VCaP (cell line): ENCODE measurements at regions not wholly inside any gene's neighbourhood (a gene's known extent, or its start where the extent isn't known, plus 50 kb on each side); places are given as distances from the start of the nearest gene placed in this dataset.

ENCODE experiments used
- H3K27ac ChIP-seq: fragments of 450-650 bp; 2 replicates; pipeline ENCODE4 v1.5.1; 2017
- TF ChIP-seq, protein P1 (sequence below): fragments of 450-650 bp; conservative IDR thresholded peaks from 2 replicates; pipeline ENCODE4 v1.5.1; 2017; ENCODE audit warnings: mild to moderate bottlenecking, moderate library complexity

DNA sequence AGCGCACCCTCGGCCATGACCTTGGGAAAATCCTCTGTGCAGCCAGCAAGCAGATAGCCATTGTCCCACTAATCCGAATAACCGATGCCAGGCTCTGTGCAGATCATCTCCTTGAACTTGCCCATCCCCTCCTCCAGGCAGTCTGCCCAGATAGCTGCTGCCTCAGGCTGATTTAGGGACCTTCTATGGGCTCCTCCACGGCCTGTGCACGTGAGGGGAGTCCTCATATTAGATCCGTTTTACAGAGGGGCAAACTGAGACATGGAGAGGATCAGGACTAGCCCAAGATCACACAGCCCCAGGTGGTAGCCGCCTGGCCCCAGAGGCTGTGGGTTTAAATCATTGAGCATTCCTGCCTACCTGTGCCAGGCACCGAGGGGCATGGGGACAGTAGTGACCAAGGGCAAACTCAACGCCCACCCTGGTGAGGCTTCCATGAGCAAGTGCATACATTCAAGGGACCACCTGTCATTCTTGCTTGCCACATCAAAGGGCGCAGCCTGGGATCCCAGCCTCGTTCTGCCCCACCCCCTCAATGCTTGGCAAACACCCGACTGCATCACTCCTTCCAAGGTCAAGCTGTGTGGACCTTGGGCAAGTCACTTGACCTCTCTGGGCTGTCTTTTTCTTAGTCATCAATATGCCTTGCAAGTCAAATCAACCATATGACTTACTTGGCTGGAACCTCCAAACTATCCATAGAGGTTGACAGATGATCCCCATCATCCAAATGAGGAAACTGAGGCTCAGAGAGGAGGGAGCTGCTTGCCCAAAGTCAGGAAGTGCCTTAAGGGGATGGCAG, 131.6 kb downstream of the MN1 start:
- TF ChIP-seq, protein P1, sequence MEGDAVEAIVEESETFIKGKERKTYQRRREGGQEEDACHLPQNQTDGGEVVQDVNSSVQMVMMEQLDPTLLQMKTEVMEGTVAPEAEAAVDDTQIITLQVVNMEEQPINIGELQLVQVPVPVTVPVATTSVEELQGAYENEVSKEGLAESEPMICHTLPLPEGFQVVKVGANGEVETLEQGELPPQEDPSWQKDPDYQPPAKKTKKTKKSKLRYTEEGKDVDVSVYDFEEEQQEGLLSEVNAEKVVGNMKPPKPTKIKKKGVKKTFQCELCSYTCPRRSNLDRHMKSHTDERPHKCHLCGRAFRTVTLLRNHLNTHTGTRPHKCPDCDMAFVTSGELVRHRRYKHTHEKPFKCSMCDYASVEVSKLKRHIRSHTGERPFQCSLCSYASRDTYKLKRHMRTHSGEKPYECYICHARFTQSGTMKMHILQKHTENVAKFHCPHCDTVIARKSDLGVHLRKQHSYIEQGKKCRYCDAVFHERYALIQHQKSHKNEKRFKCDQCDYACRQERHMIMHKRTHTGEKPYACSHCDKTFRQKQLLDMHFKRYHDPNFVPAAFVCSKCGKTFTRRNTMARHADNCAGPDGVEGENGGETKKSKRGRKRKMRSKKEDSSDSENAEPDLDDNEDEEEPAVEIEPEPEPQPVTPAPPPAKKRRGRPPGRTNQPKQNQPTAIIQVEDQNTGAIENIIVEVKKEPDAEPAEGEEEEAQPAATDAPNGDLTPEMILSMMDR: no peak
- H3K27ac ChIP-seq: no peak overlapping the region

- no peak overlapping the region for H3K27ac ChIP-seq
- TF ChIP-seq, protein P1: no peak
Measured at GRCh38 chr22:27670701-27671412, 130.7 kb downstream of the MN1 start.

GRCh38 chr22:27671413-27671935, 130.1 kb downstream of the MN1 start:
- no peak overlapping the region for H3K27ac ChIP-seq
- TF ChIP-seq, protein P1: no peak

- H3K27ac ChIP-seq: no peak overlapping the region
- TF ChIP-seq, protein P1: no peak
Measured at GRCh38 chr22:27672721-27673418, 128.7 kb downstream of the MN1 start.

DNA sequence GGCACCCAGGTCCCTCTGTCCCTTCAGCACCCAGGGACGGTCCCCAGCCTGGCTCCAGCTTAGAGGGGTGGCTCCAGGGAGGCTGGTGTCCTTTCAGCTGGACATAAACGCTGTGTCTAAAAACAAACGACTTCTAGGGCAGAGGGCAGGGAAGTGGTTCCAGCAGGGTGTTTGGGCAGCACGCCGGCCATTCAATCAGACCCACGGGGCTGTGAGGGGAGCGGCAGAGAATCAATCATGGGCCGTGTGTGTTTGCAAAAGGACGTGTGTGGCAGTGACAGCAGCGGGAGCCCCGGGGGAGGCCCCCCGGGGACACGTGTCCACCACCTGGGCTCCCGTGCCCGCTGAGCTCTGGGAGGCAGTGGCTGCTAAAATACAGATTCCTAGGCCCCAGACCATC, 127.7 kb downstream of the MN1 start:
- TF ChIP-seq, protein P1: no peak
- H3K27ac ChIP-seq: no peak overlapping the region

GRCh38 chr22:27674261-27674923, 127.2 kb downstream of the MN1 start:
- no peak overlapping the region for H3K27ac ChIP-seq
- TF ChIP-seq, protein P1: no peak
